Skeletal muscle satellite cell (primary cell): ENCODE measurements at regions not wholly inside any gene's neighbourhood (a gene's known extent, or its start where the extent isn't known, plus 50 kb on each side); places are given as distances from the start of the nearest gene placed in this dataset.

ENCODE experiments used
- H3K27me3 ChIP-seq: 2 replicates; pipeline ENCODE4 v1.7.0; 2013; ENCODE audit warnings: low read length; ENCODE audit not compliant: control insufficient read depth, insufficient read depth
- H3K36me3 ChIP-seq: 2 replicates; pipeline ENCODE4 v1.7.0; 2013; ENCODE audit warnings: mild to moderate bottlenecking, control low read depth, low read length; ENCODE audit not compliant: insufficient read depth
- H3K4me1 ChIP-seq: 2 replicates; pipeline ENCODE4 v1.7.0; 2013; ENCODE audit warnings: low read length; ENCODE audit not compliant: control insufficient read depth, insufficient read depth
- H3K4me2 ChIP-seq: 2 replicates; pipeline ENCODE4 v1.7.0; 2013; ENCODE audit warnings: mild to moderate bottlenecking, low read length
- H3K4me3 ChIP-seq: 2 replicates; pipeline ENCODE4 v1.7.0; 2013; ENCODE audit warnings: low read length
- H3K9ac ChIP-seq: 2 replicates; pipeline ENCODE4 v1.7.0; 2013; ENCODE audit warnings: mild to moderate bottlenecking, low read depth, low read length, moderate library complexity
- H3K9me3 ChIP-seq: replicated peaks from 2 replicates; pipeline ENCODE4 v1.7.0; 2013; ENCODE audit warnings: mild to moderate bottlenecking, control low read depth, low read length

GRCh38 chr14:38758661-38759060, 344.4 kb downstream of the SEC23A start:
- Histone ChIP-seq H3K4me2 (no peak overlapping the region), H3K4me1 (no peaks in the 10 kb centered on the region), H3K36me3 (no peaks in the 10 kb centered on the region), H3K4me3 (no peak overlapping the region), H3K27me3 (no peaks in the 10 kb centered on the region), H3K9ac (no peak overlapping the region), H3K9me3 (no peaks in the 10 kb centered on the region)

GRCh38 chr14:38755036-38755435, 348.0 kb downstream of the SEC23A start:
- H3K9me3 ChIP-seq = no peaks in the 10 kb centered on the region
- no peak overlapping the region for H3K4me3 ChIP-seq
- no peak overlapping the region for H3K9ac ChIP-seq
- no peaks in the 10 kb centered on the region for H3K36me3 ChIP-seq
- no peaks in the 10 kb centered on the region for H3K4me1 ChIP-seq
- H3K27me3 ChIP-seq = no peaks in the 10 kb centered on the region
- H3K4me2 ChIP-seq = no peak overlapping the region

GRCh38 chr14:38752750-38753149, 350.3 kb downstream of the SEC23A start:
- Histone ChIP-seq H3K4me3 (no peak overlapping the region), H3K9me3 (no peaks in the 10 kb centered on the region), H3K27me3 (no peaks in the 10 kb centered on the region), H3K36me3 (no peaks in the 10 kb centered on the region), H3K9ac (no peak overlapping the region), H3K4me1 (no peaks in the 10 kb centered on the region), H3K4me2 (no peak overlapping the region)

- H3K4me3 ChIP-seq = no peak overlapping the region
- no peaks in the 10 kb centered on the region for H3K9me3 ChIP-seq
- H3K9ac ChIP-seq = no peak overlapping the region
- no peaks in the 10 kb centered on the region for H3K27me3 ChIP-seq
- H3K4me1 ChIP-seq = no peaks in the 10 kb centered on the region
- no peak overlapping the region for H3K4me2 ChIP-seq
- no peaks in the 10 kb centered on the region for H3K36me3 ChIP-seq
Measured at GRCh38 chr14:38752341-38752740, 350.7 kb downstream of the SEC23A start.

GRCh38 chr14:38751459-38751858, 351.6 kb downstream of the SEC23A start:
- no peaks in the 10 kb centered on the region for H3K36me3 ChIP-seq
- no peaks in the 10 kb centered on the region for H3K4me1 ChIP-seq
- no peak overlapping the region for H3K4me2 ChIP-seq
- H3K4me3 ChIP-seq = no peak overlapping the region
- H3K9ac ChIP-seq = no peak overlapping the region
- H3K9me3 ChIP-seq = no peaks in the 10 kb centered on the region
- no peaks in the 10 kb centered on the region for H3K27me3 ChIP-seq

GRCh38 chr14:38749936-38750335, 353.1 kb downstream of the SEC23A start:
- no peak overlapping the region for H3K9ac ChIP-seq
- no peaks in the 10 kb centered on the region for H3K36me3 ChIP-seq
- no peaks in the 10 kb centered on the region for H3K9me3 ChIP-seq
- no peak overlapping the region for H3K4me2 ChIP-seq
- H3K4me3 ChIP-seq = no peak overlapping the region
- no peaks in the 10 kb centered on the region for H3K4me1 ChIP-seq
- no peaks in the 10 kb centered on the region for H3K27me3 ChIP-seq

GRCh38 chr14:38745861-38746260, 357.2 kb downstream of the SEC23A start:
- H3K9me3 ChIP-seq = no peaks in the 10 kb centered on the region
- H3K36me3 ChIP-seq = no peaks in the 10 kb centered on the region
- H3K9ac ChIP-seq = no peak overlapping the region
- no peaks in the 10 kb centered on the region for H3K27me3 ChIP-seq
- no peaks in the 10 kb centered on the region for H3K4me1 ChIP-seq
- no peak overlapping the region for H3K4me2 ChIP-seq
- H3K4me3 ChIP-seq = no peak overlapping the region

GRCh38 chr14:38743966-38744584, 359.0 kb downstream of the SEC23A start:
- H3K27me3 ChIP-seq = no peaks in the 10 kb centered on the region
- no peaks in the 10 kb centered on the region for H3K9me3 ChIP-seq
- no peak overlapping the region for H3K4me3 ChIP-seq
- H3K9ac ChIP-seq = no peak overlapping the region
- H3K4me1 ChIP-seq = no peaks in the 10 kb centered on the region
- no peaks in the 10 kb centered on the region for H3K36me3 ChIP-seq
- no peak overlapping the region for H3K4me2 ChIP-seq

GRCh38 chr14:38737686-38738407, 365.2 kb downstream of the SEC23A start:
- H3K9me3 ChIP-seq = no peaks in the 10 kb centered on the region
- no peaks in the 10 kb centered on the region for H3K36me3 ChIP-seq
- H3K9ac ChIP-seq = no peak overlapping the region
- H3K4me3 ChIP-seq = no peak overlapping the region
- no peaks in the 10 kb centered on the region for H3K27me3 ChIP-seq
- H3K4me1 ChIP-seq = no peaks in the 10 kb centered on the region
- H3K4me2 ChIP-seq = no peak overlapping the region

- no peaks in the 10 kb centered on the region for H3K9me3 ChIP-seq
- H3K9ac ChIP-seq = no peak overlapping the region
- H3K36me3 ChIP-seq = no peaks in the 10 kb centered on the region
- no peak overlapping the region for H3K4me2 ChIP-seq
- no peak overlapping the region for H3K4me3 ChIP-seq
- no peaks in the 10 kb centered on the region for H3K27me3 ChIP-seq
- no peaks in the 10 kb centered on the region for H3K4me1 ChIP-seq
Measured at GRCh38 chr14:38735005-38735404, 368.0 kb downstream of the SEC23A start.

- H3K4me2 ChIP-seq = no peak overlapping the region
Measured at GRCh38 chr14:38731962-38732361, 371.1 kb downstream of the SEC23A start.

GRCh38 chr14:38730420-38730819, 372.6 kb downstream of the SEC23A start:
- H3K27me3 ChIP-seq = peaks cover 7% of the 10 kb centered on the region
- H3K4me3 ChIP-seq = no peak overlapping the region
- H3K9me3 ChIP-seq = no peaks in the 10 kb centered on the region
- H3K9ac ChIP-seq = no peak overlapping the region
- no peaks in the 10 kb centered on the region for H3K36me3 ChIP-seq
- H3K4me1 ChIP-seq = no peaks in the 10 kb centered on the region
- H3K4me2 ChIP-seq = no peak overlapping the region

More at GRCh38 chr14:38731962-38732361, 371.1 kb downstream of the SEC23A start:
- Histone ChIP-seq H3K4me1 (no peaks in the 10 kb centered on the region), H3K27me3 (peaks cover 7% of the 10 kb centered on the region), H3K4me3 (no peak overlapping the region), H3K9ac (no peak overlapping the region), H3K36me3 (no peaks in the 10 kb centered on the region), H3K9me3 (no peaks in the 10 kb centered on the region)
